NCI-H2171 (cell line): ENCODE measurements at regions not wholly inside any gene's neighbourhood (a gene's known extent, or its start where the extent isn't known, plus 50 kb on each side); places are given as distances from the start of the nearest gene placed in this dataset.

Experiments
- DNase-seq: peaks from one replicate; lab custom pipeline; 2025; lab: John Stamatoyannopoulos, UW

DNA sequence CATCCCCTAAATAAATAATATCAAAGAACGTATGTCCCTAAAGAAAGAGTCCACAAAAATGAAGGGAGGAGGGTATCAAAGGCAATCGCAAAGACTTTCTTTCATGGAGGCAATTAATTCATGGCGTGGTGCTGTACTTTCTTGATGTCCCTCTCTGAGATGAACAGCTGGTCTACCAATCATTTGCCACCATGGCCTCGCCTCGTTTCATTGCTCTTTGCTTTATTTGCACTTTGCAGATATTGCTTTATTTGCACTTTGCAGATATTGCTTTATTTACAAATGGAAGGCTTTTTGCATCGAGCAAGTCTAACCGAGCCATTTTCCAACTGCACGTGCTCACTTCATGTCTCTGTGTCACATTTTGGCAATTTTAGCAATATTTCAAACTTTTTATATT, 104.0 kb upstream of the PTCH1 start:
- no peak for DNase-seq

GRCh38 chr9:95620314-95620713, 103.5 kb upstream of the PTCH1 start:
- no peak for DNase-seq

DNA sequence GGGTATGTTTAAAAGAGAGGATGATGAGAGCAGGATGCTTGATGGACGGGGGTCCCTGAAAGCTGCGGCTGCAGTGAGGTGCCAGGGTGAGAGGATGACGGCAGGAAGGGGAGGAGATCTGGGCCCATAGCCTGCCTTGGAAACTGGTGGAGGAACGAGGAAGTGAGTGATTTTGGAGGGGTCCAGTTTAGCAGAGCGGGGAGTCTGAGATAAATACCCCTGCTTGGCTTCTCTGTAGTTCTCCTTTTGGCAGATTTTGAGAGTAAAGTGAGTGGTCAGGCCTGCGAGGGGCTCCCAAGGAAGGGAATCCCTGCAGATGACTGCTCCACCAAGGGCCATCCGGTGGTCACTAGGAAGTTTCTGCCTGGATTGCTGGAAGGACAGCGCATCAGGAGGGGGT, 98.5 kb upstream of the PTCH1 start:
- no peak for DNase-seq

- no peak for DNase-seq
Measured at GRCh38 chr9:95613670-95614069, 96.9 kb upstream of the PTCH1 start.

DNA sequence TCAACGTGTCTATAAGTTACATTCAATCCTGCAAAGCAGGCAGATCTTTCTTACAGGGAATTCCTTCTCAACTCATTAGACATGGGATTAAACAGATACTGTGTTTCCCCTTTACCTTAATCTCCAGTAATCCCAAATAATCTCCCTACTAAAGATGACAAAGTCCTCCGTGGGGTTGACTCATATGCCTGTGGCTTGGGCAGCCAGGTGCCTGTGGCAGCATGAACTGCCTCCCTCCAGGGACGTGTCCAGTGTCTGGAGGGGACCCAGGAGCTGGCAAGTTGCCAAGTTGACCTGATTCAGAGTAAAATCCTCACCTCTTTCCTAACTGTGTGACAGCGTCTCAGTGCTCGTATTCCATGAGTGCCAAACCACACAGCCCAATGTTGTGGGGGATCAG, 94.6 kb upstream of the PTCH1 start:
- DNase-seq: no peak

DNA sequence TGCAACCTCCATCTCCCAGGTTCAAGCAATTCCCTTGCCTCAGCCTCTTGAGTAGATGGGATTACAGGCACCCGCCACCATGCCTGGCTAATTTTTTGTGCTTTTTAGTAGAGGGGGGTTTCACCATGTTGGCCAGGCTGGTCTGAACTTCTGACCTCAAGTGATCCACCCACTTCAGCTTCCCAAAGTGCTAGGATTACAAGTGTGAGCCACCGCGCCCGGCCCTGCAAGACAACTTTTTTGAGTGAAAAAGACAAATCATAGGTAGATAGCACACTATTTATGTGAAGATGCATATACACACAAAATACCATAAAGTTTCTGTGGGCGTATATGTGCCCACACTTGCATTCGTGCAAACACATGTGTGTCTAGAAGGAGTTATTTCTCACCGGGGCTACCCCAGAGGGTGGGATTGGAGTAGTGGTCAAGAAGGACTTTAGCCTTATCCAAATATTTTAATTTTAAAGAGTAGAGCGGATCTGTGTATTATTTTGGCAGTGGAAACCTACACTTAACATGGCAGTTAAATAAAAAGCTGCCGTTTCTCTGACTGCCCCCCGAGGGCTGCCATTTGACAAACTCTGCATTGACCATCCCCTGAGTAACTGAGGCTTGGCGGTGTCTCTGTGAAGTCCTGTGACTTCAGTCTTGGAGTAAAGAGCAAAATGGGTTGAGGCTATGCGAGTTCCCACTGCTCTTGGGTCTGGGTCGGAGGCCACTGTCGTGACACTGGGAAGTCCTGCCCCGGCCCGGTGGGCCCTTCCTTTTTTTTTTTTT, 93.4 kb upstream of the PTCH1 start:
- no peak for DNase-seq

GRCh38 chr9:95609426-95609825, 92.7 kb upstream of the PTCH1 start:
- DNase-seq: no peak

DNA sequence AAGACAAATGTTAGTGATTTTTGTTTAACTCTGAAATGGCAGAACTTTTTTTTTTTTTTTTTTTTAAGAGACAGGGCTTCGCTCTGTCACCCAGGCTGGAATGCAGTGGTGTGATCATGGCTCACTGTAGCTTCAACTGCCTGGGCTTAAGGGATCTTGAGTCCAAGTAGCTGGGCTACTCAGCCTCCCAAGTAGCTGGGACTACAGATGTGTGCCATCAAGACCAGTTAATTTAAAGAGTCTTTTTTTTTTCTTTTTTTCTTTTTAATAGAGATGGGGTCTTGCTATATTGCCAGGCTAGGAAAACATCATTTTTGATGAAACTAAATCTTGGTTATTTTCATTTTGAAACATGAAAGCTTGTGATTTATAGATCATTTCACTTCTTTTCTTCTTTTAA, 91.6 kb upstream of the PTCH1 start:
- no peak for DNase-seq

DNA sequence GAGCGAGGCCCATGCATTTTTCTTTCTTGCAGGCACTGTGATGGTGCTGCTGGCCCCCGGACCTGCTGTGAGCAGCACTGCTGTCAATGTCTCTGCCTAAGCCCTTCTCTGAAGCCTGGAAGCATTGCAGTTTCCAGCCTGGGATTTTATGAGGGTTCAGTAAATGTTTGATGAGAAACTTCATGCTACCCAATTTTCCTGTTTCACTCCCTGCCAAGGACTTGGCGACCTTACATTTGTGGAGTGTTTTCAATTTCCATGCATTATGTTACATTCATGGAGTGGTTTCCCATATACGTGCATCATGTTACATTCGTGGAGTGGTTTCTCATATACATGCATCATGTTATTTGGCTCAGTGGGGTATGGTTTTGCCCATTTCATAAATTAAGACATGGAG, 90.7 kb upstream of the PTCH1 start:
- no peak for DNase-seq

DNA sequence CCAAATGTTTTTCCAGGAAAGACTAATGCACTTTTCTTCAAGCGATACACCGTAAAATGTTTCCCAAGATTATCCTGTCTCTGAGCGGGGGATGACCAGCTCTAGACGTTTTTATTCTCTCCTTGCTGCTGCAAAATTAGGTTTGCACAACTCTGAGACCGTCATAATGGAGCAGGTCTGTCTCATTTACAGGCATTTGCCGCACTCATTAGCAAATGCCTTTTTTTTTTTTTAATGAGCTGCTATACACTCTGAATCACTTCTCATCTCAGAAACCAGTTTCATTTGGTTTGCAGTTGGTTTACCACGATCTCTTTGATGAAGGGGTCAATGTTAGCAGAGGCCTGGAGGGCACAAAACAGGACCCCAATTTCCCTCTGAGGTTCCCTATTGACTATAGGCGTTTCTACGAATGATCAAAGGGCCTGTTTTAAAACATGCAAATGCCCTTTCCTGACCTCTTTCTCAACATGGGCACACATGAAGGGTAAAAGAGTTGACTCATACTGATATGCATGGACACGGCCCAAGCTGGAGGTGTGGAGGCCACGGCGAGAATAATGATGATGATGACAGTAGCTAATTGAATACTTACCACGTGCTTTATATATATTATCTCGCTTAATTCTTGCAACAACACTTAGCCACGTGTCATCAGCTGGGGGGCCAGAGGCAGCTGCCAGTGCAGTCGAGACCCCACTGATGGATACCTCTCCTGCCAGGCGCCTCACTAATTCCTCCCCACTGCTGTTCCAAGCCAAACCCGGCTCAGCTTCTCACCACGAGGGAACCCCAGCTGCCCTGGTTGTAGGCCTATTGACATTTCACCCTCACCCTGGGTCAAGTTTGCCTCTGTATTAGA, 89.9 kb upstream of the PTCH1 start:
- no peak for DNase-seq

DNA sequence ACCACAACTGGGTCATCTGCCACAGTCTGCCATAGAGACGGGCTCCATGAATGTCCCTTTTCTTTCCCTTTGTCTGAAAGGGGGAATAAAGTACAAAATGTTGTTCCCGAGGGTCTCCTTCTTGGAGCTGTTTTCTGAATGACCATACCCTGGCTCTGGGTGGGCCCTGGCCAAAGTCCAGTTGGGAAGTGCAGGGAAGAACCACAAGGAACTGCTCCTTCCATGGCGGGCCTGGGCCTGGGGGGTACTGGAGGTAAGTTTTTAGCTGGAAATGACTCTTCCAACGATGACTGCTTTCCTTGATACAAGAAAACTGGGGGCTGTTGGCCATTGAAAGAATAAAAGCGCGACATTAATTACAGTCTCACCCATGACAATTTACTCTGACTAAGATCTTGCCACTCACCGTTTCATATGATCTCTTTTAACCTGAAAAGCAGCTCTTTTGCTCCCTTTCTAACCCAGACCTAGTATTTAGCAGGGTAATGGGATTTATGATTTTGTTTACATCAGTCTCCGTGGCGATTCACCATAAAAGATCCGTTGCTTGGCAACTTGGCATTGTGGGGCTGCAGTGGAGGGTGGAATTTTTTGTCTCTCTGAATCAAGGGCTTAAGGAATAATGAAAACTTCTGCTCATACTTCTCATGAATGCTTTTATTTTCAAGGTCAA, 89.2 kb upstream of the PTCH1 start:
- no peak for DNase-seq

DNA sequence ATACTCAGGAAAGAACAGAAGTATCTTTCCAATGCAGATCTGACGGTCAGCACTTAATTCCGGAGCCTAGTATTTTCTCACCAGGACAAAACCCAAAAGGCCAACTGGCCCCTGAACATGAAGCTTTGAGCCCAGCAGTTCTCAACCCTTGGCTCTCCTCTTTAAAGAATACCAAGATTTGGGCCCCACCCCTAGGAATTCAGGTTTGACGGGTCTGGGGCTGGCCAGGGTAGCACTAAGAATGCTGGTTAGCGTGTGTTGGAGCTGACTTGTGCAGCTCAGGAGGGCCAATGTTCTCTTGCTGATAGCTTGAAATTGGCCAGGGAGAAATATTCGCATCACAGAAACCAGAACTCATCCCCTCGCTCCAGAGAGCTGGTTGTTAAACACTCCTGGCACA, 88.3 kb upstream of the PTCH1 start:
- DNase-seq: no peak

- no peak for DNase-seq
Measured at GRCh38 chr9:95598236-95598635, 81.5 kb upstream of the PTCH1 start.

- no peak for DNase-seq
Measured at GRCh38 chr9:95595721-95596295, 79.0 kb upstream of the PTCH1 start.

GRCh38 chr9:95592931-95593330, 76.2 kb upstream of the PTCH1 start:
- DNase-seq: no peak

- DNase-seq: no peak
Measured at GRCh38 chr9:95588724-95589588, 72.2 kb upstream of the PTCH1 start.

DNA sequence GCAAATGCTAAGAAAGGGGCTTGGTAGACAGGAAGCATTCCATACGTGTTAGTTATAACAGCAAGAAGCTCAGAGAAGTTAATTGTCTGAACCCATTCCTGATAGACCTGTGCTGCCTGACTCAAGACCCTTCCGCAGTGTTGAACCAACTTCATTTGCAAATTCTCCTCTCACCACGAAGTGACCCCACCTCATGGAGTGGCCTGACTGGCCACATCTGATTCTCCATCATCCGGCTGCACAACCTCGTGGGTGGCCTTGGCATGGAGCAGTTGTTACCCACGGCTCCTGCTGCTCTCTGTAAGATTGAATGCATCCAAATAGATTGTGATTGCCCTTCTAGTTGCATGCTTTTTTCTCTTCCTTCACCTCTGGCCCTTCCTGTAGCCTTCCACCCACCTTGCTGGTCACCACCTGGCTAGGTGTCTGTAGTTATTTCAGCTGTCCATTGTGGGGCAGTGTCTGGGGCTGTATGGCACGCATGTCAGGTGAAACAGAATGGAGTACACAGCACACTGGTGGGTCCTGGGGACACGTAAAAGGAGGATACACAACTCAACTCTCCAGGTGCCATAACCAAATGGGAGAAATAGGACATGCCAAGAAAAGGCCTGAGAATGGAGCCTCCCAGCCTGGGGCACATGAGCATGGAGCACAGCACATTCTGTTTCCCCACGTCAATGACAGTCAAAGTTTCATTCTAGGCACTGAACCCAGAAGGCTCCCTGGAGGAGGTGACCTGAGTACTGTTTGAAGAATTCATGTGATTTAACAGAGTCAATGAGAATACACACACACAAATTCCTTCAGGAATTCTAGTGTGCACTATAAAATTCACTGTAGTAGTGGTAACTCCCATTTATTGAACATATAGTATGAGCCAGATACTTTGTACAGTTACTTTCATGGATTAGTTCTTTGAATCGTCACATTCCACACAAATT, 70.5 kb upstream of the PTCH1 start:
- no peak for DNase-seq

GRCh38 chr9:95586326-95586725, 69.6 kb upstream of the PTCH1 start:
- DNase-seq: no peak

DNA sequence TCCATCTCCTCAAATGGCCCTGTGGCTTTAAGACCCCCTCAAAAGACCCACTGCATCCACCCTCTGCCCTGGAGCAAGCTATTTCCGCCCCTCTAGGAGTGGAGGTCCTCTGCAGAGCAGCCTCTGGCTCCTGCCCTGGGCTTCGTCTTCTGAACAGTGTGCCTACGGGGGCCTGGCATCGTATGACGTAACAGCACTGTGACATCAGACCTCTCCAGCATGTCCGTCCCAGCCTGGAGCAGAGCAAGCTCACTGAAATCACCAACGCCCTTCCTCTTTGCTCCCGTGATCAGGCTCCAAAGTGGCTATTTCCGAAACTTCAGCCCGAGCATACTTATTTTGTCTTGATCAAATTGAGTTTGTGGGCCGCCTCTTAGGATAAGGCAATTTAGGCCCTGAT, 69.1 kb upstream of the PTCH1 start:
- DNase-seq: no peak

DNA sequence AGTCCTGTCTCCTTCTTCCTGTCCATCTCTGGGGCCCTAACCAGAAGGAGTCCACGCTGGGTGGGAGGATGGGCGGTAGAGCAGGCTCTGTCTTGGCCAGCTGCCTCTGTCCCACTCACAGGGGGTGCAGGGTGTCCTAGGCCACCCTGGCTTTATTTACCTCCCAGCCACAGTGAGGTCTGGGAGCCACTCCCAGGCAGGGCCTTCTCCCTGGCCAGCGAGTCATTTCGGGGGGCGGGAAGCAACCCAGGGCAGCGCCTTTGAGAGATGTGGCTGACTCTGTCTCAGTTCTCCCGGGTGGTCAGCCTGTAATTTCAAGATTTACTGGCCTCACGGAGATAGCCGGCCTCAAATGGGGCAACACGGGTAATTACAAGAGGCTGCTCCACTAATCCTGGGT, 67.4 kb upstream of the PTCH1 start:
- DNase-seq: no peak
